Activated CD4-positive, alpha-beta T cell treated with anti-CD3 and anti-CD28 coated beads, Interleukin-2, amount 10 ng/mL, durations not matched to agents 7 days and 5 days (primary cell): ENCODE measurements at regions not wholly inside any gene's neighbourhood (a gene's known extent, or its start where the extent isn't known, plus 50 kb on each side); places are given as distances from the start of the nearest gene placed in this dataset.

Experiments used
- CTCF ChIA-PET: fragments of 350-600 bp; sonication (Branson Sonifier 250); formaldehyde crosslinking; loops from one replicate; lab custom pipeline; 2021; ENCODE audit warnings: antibody characterized with exemption; lab: Charles Lee
- POLR2A ChIA-PET: fragments of 350-600 bp; sonication (Branson Sonifier 250); formaldehyde crosslinking; loops from one replicate; lab custom pipeline; 2021; ENCODE audit warnings: antibody characterized with exemption; lab: Charles Lee
- DNase-seq: peaks from one replicate; pipeline ENCODE4 v3.0.0-alpha.2; 2020
- H3K27ac Mint-ChIP-seq: one replicate; pipeline ENCODE4 v1.8.0; 2021; ENCODE audit warnings: mild to moderate bottlenecking, moderate library complexity, mixed read lengths
- H3K27me3 Mint-ChIP-seq: one replicate; pipeline ENCODE4 v1.8.0; 2021; ENCODE audit warnings: mixed read lengths
- H3K36me3 Mint-ChIP-seq: one replicate; pipeline ENCODE4 v1.8.0; 2021; ENCODE audit warnings: low read depth, mixed read lengths
- H3K4me1 Mint-ChIP-seq: one replicate; pipeline ENCODE4 v1.8.0; 2021; ENCODE audit warnings: mixed read lengths
- H3K4me3 Mint-ChIP-seq: one replicate; pipeline ENCODE4 v1.8.0; 2021; ENCODE audit warnings: mild to moderate bottlenecking, moderate library complexity, mixed read lengths
- H3K9me3 Mint-ChIP-seq: one replicate; pipeline ENCODE4 v1.8.0; 2021; ENCODE audit warnings: mixed read lengths

DNA sequence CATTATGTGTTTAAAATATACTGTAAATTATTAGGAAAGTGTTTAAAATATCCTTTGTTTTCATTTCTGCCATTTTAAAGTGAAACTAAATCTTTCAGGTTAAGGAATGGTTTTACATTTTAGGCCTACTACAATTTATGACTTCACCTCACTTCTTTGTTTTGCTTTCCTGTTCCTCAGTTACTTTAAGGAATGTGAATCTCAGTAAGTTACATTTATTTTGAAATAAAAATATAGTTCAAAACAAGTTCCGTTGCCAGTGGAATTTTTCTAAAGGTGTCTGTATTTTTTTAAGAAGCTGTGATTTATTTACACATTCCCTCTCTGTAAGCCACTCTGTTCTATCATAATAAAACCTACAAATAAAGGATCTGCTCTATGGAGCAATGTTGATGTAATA lies 630.9 kb upstream of the AGTR1 start:
- POLR2A ChIA-PET = no interaction called here

DNA sequence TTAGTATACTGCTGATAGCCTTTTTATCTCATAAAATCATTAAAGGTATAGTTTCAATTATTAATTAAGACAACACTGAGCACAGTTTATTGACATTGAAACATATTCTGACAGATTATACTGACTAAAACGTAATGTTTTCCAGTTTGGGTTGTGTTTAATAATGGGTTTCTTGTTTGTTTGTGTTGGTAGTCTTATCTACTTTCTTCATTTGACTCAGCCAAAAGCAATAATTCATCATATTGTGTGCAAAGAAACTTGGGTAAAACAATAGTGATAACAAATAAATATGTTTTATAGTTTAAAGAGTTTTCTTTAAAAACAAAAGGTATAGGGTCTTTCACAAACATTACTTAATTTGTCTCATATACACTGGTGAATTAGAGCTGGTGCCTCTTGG lies 629.2 kb upstream of the AGTR1 start:
- H3K27me3 Mint-ChIP-seq = no peaks in the 10 kb centered on the region
- ChIA-PET POLR2A (no interaction called here), CTCF (no interaction called here)
- no peak for DNase-seq
- H3K36me3 Mint-ChIP-seq = no peaks in the 10 kb centered on the region
- H3K4me3 Mint-ChIP-seq = no peak overlapping the region
- no peaks in the 10 kb centered on the region for H3K4me1 Mint-ChIP-seq
- no peaks in the 10 kb centered on the region for H3K9me3 Mint-ChIP-seq
- no peak overlapping the region for H3K27ac Mint-ChIP-seq

More for the DNA sequence above, 630.9 kb upstream of the AGTR1 start:
- Mint-ChIP-seq H3K27ac (no peak overlapping the region), H3K36me3 (no peaks in the 10 kb centered on the region), H3K9me3 (no peaks in the 10 kb centered on the region), H3K4me1 (no peaks in the 10 kb centered on the region), H3K4me3 (no peak overlapping the region), H3K27me3 (no peaks in the 10 kb centered on the region)
- DNase-seq = no peak
- CTCF ChIA-PET = no interaction called here

DNA sequence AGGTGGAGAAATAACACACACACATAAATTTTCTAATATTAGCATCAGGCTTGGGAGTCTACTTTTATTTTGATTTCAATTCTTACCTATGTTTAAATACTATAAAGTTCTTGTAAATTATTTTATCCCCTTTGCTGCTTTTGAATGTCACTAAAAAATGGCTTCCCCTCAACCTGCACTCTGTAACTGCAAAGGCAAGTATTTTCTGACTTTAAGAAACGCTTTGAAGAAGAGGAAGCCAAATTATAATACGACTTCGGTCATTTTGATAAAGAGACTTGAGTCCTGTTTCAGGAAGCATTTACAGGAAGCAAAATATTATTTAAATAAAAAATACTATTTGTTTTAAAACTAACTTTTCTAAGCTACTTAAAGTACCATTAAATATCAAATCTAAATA lies 627.7 kb upstream of the AGTR1 start:
- no peaks in the 10 kb centered on the region for H3K36me3 Mint-ChIP-seq
- H3K9me3 Mint-ChIP-seq = no peaks in the 10 kb centered on the region
- POLR2A ChIA-PET = no interaction called here
- H3K27me3 Mint-ChIP-seq = no peaks in the 10 kb centered on the region
- no peak overlapping the region for H3K27ac Mint-ChIP-seq
- no peak overlapping the region for H3K4me3 Mint-ChIP-seq
- no peak for DNase-seq
- CTCF ChIA-PET = no interaction called here
- no peaks in the 10 kb centered on the region for H3K4me1 Mint-ChIP-seq

DNA sequence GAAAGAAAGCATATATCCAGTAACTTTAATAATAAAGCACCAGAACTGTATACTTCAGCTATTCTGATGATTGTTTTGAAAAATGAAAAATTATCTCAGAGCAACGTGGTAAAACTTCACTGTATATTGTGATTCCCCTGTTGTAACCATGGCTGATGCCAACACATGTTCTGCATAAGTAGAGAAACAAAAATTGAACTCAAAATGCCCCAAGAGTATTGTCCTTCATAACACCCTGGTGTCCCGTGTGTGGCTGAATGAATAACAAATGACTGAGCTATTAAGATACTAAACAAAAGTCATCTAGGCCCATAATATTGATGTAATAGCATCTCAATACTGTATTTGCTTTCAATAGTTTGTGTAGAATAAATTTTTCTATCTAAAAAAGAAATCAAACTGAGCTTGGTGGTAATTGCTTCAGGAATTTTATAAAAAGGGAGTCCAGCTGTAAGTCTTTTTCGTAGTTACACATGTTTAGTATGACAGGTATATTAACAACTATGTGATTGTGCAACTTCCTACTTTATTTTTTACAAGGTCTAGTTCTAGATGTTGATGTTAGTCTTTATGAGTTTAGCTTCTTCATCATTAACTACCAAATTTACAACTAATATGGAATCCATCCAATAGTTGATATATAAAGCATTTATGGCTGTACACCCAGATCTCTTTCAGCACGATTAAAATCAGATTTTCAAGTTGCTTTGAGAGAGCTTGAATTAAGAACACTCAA lies 623.8 kb upstream of the AGTR1 start:
- no peak overlapping the region for H3K27ac Mint-ChIP-seq
- no peaks in the 10 kb centered on the region for H3K27me3 Mint-ChIP-seq
- CTCF ChIA-PET = no interaction called here
- no peak for DNase-seq
- no peaks in the 10 kb centered on the region for H3K4me1 Mint-ChIP-seq
- POLR2A ChIA-PET = no interaction called here
- no peak overlapping the region for H3K4me3 Mint-ChIP-seq
- H3K9me3 Mint-ChIP-seq = no peaks in the 10 kb centered on the region
- no peaks in the 10 kb centered on the region for H3K36me3 Mint-ChIP-seq

DNA sequence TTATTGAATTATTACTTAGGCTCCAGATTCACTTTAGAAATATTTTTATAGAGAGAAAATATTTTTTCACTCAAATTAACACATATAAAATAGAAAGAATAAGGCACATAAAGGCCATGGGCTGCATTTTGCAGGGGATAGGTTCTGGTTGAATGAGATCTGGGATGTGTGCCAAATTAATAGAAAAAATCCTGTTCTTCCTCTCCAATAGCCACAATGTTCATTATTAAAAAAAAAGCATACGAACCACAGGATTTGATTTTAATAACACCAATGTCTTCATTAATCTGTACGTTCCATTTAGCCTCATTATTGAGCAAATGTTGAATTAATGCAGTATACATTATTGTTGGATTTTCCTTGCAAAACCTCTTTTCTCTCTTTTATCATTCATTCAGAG lies 622.8 kb upstream of the AGTR1 start:
- Mint-ChIP-seq H3K36me3 (no peaks in the 10 kb centered on the region), H3K9me3 (no peaks in the 10 kb centered on the region), H3K27me3 (no peaks in the 10 kb centered on the region), H3K4me1 (no peaks in the 10 kb centered on the region), H3K4me3 (no peak overlapping the region), H3K27ac (no peak overlapping the region)
- ChIA-PET CTCF (no interaction called here), POLR2A (no interaction called here)
- DNase-seq = no peak

DNA sequence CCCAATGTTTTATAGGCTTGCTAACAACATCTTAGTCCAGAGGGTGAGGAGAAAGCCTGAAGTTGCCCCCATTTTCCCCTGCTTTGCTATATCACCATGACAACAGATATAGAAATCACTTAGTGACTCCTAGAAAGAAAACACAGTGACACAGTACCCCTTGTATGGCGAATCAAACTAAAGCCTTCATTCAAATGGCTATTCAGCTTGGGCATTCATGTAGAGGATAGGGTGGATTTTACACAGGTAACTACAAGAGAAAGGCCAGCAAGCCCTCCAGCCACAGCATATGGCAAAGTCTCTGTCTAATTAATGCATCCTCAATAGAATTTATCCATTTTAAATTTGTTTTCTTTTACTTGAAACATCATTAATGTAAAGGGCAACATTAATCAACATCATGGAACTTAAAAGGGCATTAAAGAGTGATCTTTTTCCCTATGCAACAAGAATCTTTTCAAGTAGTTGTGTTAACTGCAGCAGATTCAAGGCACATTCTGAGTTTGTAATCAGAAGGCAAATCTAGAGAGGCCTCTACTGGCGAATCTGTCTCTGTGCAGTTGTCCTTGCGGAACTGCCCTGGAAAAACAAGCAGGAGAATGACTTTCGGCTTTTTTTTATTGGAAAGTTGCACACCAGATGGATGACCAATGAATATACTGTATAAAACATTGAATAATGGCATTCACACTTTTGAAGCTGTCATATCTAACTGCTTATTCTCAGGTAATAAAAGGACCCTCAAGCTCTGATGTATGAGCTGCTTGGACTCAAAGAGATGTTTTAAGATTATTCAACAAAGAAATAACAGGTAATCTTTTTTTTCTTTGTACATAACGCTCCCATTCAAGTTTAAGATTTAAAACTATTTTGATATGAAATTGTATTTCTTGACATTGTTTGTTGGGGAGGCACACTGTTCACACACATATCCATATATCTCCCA lies 621.7 kb upstream of the AGTR1 start:
- CTCF ChIA-PET = no interaction called here
- no peak for DNase-seq
- H3K27ac Mint-ChIP-seq = no peak overlapping the region
- H3K9me3 Mint-ChIP-seq = no peaks in the 10 kb centered on the region
- no peaks in the 10 kb centered on the region for H3K4me1 Mint-ChIP-seq
- no peaks in the 10 kb centered on the region for H3K27me3 Mint-ChIP-seq
- H3K4me3 Mint-ChIP-seq = no peak overlapping the region
- H3K36me3 Mint-ChIP-seq = no peaks in the 10 kb centered on the region
- POLR2A ChIA-PET = no interaction called here

DNA sequence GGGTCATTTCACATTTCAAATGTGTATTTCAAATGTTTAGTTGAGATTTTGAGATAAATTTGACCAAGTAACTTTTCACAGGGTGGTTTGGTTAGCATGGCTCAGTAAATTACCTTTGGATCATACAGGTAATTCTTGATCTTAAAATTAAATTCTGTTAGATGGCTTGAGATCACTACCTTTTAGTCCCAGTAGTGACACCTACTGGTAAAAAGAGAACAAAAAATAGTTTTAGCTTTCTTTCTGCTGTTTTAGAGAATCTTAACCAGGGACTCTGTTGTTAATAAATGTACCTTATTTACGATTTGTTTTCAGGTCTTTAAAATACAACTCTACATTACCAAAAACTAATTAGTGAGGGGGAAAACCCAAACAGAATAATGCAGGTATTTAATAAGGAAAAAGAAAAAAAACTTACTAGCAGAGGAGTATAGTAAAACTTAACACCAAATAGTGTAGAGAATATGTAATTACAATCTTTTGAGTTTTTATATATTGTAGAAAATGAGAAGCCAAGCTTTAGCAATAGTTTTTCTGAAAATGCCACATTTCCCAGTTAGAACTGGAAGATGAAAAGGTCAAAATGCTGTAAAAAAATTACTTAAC lies 620.3 kb upstream of the AGTR1 start:
- CTCF ChIA-PET = no interaction called here
- Mint-ChIP-seq H3K36me3 (no peaks in the 10 kb centered on the region), H3K9me3 (no peaks in the 10 kb centered on the region), H3K4me3 (no peak overlapping the region), H3K4me1 (no peaks in the 10 kb centered on the region), H3K27me3 (no peaks in the 10 kb centered on the region), H3K27ac (no peak overlapping the region)
- POLR2A ChIA-PET = no interaction called here
- no peak for DNase-seq

DNA sequence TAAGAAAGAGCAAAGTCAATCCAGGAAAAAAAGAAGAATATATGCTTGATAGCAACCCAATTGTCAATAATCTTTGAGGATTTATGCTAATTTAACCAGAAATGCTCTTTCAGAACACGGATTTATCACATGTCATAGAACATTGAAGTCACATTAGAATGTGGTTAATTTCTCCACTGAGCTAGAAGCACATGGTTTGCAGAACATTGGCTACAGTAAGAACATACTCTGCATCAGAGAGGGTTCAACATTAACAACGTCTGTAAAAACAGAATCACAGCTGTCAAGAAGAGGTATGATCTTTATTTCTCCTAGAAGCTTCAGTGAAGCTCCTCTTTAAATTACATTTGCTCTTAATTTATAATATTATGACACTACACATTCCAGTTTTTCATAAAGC lies 619.7 kb upstream of the AGTR1 start:
- Mint-ChIP-seq H3K9me3 (no peaks in the 10 kb centered on the region), H3K4me3 (no peak overlapping the region), H3K27ac (no peak overlapping the region), H3K27me3 (no peaks in the 10 kb centered on the region), H3K4me1 (no peaks in the 10 kb centered on the region), H3K36me3 (no peaks in the 10 kb centered on the region)
- ChIA-PET POLR2A (no interaction called here), CTCF (no interaction called here)
- DNase-seq = no peak

DNA sequence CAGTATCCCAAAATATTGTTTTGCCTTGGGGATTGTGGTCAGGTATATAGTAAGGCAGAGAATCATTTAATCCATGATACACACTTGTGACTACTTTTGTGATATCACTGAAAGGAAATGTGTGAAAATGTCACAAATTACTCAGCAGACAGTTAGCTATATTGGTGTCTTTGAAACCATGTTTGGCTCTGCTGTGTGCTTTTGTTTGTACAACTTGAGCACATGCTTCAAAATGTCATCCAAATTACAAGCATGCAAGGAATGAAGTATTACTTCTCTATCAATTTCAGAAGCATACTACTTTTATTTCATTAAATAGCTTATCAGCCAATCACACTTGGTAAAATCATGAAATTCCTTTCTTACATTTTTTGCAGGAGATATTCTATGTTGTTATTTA lies 619.0 kb upstream of the AGTR1 start:
- no peaks in the 10 kb centered on the region for H3K4me1 Mint-ChIP-seq
- no peak overlapping the region for H3K4me3 Mint-ChIP-seq
- no peaks in the 10 kb centered on the region for H3K36me3 Mint-ChIP-seq
- no peak overlapping the region for H3K27ac Mint-ChIP-seq
- H3K9me3 Mint-ChIP-seq = no peaks in the 10 kb centered on the region
- ChIA-PET CTCF (no interaction called here), POLR2A (no interaction called here)
- no peak for DNase-seq
- H3K27me3 Mint-ChIP-seq = no peaks in the 10 kb centered on the region

DNA sequence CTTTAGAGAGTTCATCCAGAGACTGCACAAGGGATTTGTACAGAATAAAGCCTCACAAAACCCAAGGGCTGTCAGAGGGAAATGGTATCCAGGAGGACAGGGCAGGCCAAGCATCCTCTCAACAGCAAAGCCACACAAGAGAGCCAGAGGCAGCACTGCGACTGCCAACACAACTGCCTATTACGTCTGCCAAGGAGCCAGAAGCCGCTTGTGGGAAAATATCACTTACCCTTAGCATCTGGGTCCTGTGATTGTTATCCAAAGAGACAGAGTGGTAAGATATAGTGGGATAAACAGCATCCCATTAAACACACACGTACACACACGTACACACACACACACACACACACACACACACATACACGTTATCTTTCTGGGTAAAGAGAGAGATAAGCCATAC lies 618.3 kb upstream of the AGTR1 start:
- no peak overlapping the region for H3K4me3 Mint-ChIP-seq
- H3K4me1 Mint-ChIP-seq = no peaks in the 10 kb centered on the region
- no peak for DNase-seq
- H3K9me3 Mint-ChIP-seq = no peaks in the 10 kb centered on the region
- no peak overlapping the region for H3K27ac Mint-ChIP-seq
- no peaks in the 10 kb centered on the region for H3K36me3 Mint-ChIP-seq
- POLR2A ChIA-PET = no interaction called here
- H3K27me3 Mint-ChIP-seq = no peaks in the 10 kb centered on the region
- CTCF ChIA-PET = no interaction called here

DNA sequence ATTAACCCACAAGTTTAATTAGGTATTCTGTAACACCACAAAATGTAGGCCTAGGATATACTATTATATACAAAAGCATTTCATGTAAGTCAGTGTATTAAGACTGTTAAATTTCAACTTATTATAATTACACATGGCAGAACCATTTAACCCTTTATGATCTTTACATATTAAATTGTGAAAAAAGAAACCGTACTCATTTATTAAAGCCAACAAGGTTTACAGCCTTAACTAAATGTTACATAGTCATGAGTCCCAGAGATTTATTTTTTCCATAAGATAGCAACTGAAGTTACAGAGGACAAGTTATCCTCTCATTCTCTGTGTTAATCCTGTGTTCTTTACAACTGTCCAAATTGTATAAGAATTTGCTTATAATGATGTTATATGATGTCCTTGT lies 615.8 kb upstream of the AGTR1 start:
- Mint-ChIP-seq H3K36me3 (no peaks in the 10 kb centered on the region), H3K27ac (no peak overlapping the region), H3K4me1 (no peaks in the 10 kb centered on the region), H3K27me3 (no peaks in the 10 kb centered on the region), H3K4me3 (no peak overlapping the region), H3K9me3 (no peaks in the 10 kb centered on the region)
- DNase-seq = no peak
- ChIA-PET POLR2A (no interaction called here), CTCF (no interaction called here)

DNA sequence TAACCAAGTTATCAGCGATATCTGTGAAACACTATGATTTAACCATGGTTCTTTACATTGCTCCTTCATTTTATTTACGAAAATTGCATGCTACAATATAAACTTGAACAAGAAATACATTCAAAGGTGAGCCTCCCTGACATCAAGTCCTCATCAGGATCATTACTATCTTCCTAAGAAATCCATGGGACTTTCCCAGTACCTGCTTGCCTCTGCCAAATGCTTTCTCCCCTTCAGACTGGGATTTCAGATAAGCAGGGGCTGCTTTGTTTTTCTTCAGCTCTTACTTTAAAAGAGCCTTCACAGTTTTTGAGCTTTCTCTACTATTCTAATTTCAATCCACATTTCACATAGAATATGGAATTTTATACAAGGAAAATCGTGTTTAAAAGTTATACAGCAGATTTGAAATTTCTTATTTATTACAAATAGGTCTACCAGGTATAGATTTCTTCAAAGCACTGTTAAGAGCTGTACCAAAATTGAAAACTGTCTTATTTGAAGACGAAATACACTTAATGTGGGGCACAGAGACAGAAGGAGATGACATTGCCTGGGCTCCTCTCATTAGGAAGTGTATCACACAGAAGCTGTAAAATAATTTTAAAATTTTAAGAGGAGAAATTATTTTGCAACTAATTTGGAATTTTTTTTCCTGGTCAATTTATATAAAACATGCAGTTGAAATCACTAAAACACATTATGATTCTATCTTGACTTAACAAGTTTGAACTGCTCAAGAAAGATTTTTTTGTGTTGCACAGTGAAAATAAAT lies 615.0 kb upstream of the AGTR1 start:
- DNase-seq = no peak
- ChIA-PET CTCF (interaction anchor here (1.1 kb wide), 1 partner anchor 31 kb away, joined by 3 read pairs; no protein-coding TSS in a partner anchor), POLR2A (no interaction called here)
- Mint-ChIP-seq H3K36me3 (no peaks in the 10 kb centered on the region), H3K4me1 (no peaks in the 10 kb centered on the region), H3K27me3 (no peaks in the 10 kb centered on the region), H3K9me3 (no peaks in the 10 kb centered on the region), H3K27ac (no peak overlapping the region), H3K4me3 (no peak overlapping the region)
